Immature natural killer cell (primary cell): ENCODE measurements at regions not wholly inside any gene's neighbourhood (a gene's known extent, or its start where the extent isn't known, plus 50 kb on each side); places are given as distances from the start of the nearest gene placed in this dataset.
"Not testable (repeated sequence)": the region's sequence is repeated elsewhere in the genome, so short reads cannot be mapped to it uniquely, and the experiment has no call there.

Source experiments
- DNase-seq, 3 donors: peaks; one replicate each; pipeline ENCODE4 v3.0.0; 2022; ENCODE audit warnings: mixed read lengths in 1 of 3
- H3K27ac Mint-ChIP-seq, 6 donors: one replicate each; pipeline ENCODE4 v1.8.0; 2020; ENCODE audit warnings: mixed read lengths in 6 of 6, mild to moderate bottlenecking in 5 of 6, inconsistent platforms in 4 of 6, moderate library complexity in 3 of 6
- H3K27me3 Mint-ChIP-seq, 3 donors: one replicate each; pipeline ENCODE4 v1.8.0; 2020 to 2021; ENCODE audit warnings: low read depth in 3 of 3, mild to moderate bottlenecking in 3 of 3, mixed read lengths in 3 of 3, moderate library complexity in 3 of 3, inconsistent platforms in 1 of 3
- H3K36me3 Mint-ChIP-seq, 3 donors: one replicate each; pipeline ENCODE4 v1.8.0; 2020; ENCODE audit warnings: mixed read lengths in 3 of 3, inconsistent platforms in 2 of 3, mild to moderate bottlenecking in 2 of 3
- H3K4me1 Mint-ChIP-seq, 2 donors: one replicate each; pipeline ENCODE4 v1.8.0; 2020; ENCODE audit warnings: inconsistent platforms in 2 of 2, mild to moderate bottlenecking in 2 of 2, mixed read lengths in 2 of 2, moderate library complexity in 1 of 2
- H3K4me3 Mint-ChIP-seq, 5 donors: one replicate each; pipeline ENCODE4 v1.8.0; 2020; ENCODE audit warnings: mild to moderate bottlenecking in 5 of 5, mixed read lengths in 5 of 5, inconsistent platforms in 3 of 5, moderate library complexity in 3 of 5
- H3K9me3 Mint-ChIP-seq, 6 donors: one replicate each; pipeline ENCODE4 v1.8.0; 2020; ENCODE audit warnings: mild to moderate bottlenecking in 6 of 6, mixed read lengths in 6 of 6, inconsistent platforms in 4 of 6, moderate library complexity in 3 of 6

GRCh38 chr3:177792311-177793030 lies 595.2 kb upstream of the TBL1XR1 start:
- Mint-ChIP-seq H3K4me3 (no peak overlapping the region), H3K9me3 (peaks cover 0 to 1% (median 0%) of the 10 kb centered on the region in 6 donors), H3K27me3 (peaks cover 0 to 3% (median 2%) of the 10 kb centered on the region in 3 donors), H3K27ac (no peak overlapping the region), H3K36me3 (peaks cover 0 to 4% (median 3%) of the 10 kb centered on the region in 3 donors), H3K4me1 (peaks cover 10 to 15% of the 10 kb centered on the region in 2 donors)
- DNase-seq: no peak

- Mint-ChIP-seq H3K9me3 (peaks cover 0 to 1% (median 0%) of the 10 kb centered on the region in 6 donors), H3K27me3 (peaks cover 0 to 3% (median 2%) of the 10 kb centered on the region in 3 donors), H3K4me3 (no peak overlapping the region), H3K36me3 (peaks cover 0 to 4% (median 3%) of the 10 kb centered on the region in 3 donors), H3K27ac (no peak overlapping the region), H3K4me1 (peaks cover 2 to 5% of the 10 kb centered on the region in 2 donors)
- DNase-seq: no peak
Measured at GRCh38 chr3:177793451-177793850, 596.2 kb upstream of the TBL1XR1 start.

- Mint-ChIP-seq H3K9me3 (peaks cover 0 to 1% (median 0%) of the 10 kb centered on the region in 6 donors), H3K27me3 (peaks cover 0 to 3% (median 2%) of the 10 kb centered on the region in 3 donors), H3K4me3 (no peak overlapping the region), H3K4me1 (peaks cover 6% of the 10 kb centered on the region in 2 donors), H3K36me3 (peaks cover 0 to 4% (median 3%) of the 10 kb centered on the region in 3 donors), H3K27ac (no peak overlapping the region)
- no peak for DNase-seq
Measured at GRCh38 chr3:177795216-177795615, 597.9 kb upstream of the TBL1XR1 start.

GRCh38 chr3:177795859-177796258 lies 598.6 kb upstream of the TBL1XR1 start:
- Mint-ChIP-seq H3K4me3 (no peak overlapping the region), H3K27me3 (peaks cover 0 to 3% (median 2%) of the 10 kb centered on the region in 3 donors), H3K27ac (no peak overlapping the region), H3K36me3 (peaks cover 0 to 4% (median 3%) of the 10 kb centered on the region in 3 donors), H3K4me1 (peaks cover 7 to 9% of the 10 kb centered on the region in 2 donors), H3K9me3 (peaks cover 0 to 1% (median 0%) of the 10 kb centered on the region in 6 donors)
- DNase-seq: no peak

GRCh38 chr3:177800147-177800546 lies 602.9 kb upstream of the TBL1XR1 start:
- Mint-ChIP-seq H3K27ac (peak overlapping the region in 1 of 6 donors; percentile 38), H3K4me1 (peaks cover 7 to 14% of the 10 kb centered on the region in 2 donors)
- H3K27me3 Mint-ChIP-seq, H3K9me3 Mint-ChIP-seq, H3K4me3 Mint-ChIP-seq, H3K36me3 Mint-ChIP-seq, DNase-seq: not testable (repeated sequence)

GRCh38 chr3:177800561-177800960 lies 603.3 kb upstream of the TBL1XR1 start:
- no peaks in the 10 kb centered on the region for H3K36me3 Mint-ChIP-seq
- H3K4me3 Mint-ChIP-seq: no peak overlapping the region
- H3K27me3 Mint-ChIP-seq: peaks cover 0 to 3% (median 0%) of the 10 kb centered on the region in 3 donors
- peaks cover 7 to 14% of the 10 kb centered on the region in 2 donors for H3K4me1 Mint-ChIP-seq
- H3K27ac Mint-ChIP-seq: no peak overlapping the region
- no peaks in the 10 kb centered on the region for H3K9me3 Mint-ChIP-seq
- no peak for DNase-seq

GRCh38 chr3:177802151-177802900 lies 605.0 kb upstream of the TBL1XR1 start:
- Mint-ChIP-seq H3K9me3 (no peaks in the 10 kb centered on the region), H3K36me3 (no peaks in the 10 kb centered on the region), H3K27ac (peak overlapping the region in 1 of 6 donors; percentile 4), H3K4me3 (no peak overlapping the region), H3K4me1 (peaks cover 7 to 14% of the 10 kb centered on the region in 2 donors), H3K27me3 (peaks cover 0 to 3% (median 0%) of the 10 kb centered on the region in 3 donors)
- no peak for DNase-seq

GRCh38 chr3:177803500-177803899 lies 606.2 kb upstream of the TBL1XR1 start:
- Mint-ChIP-seq H3K36me3 (no peaks in the 10 kb centered on the region), H3K27me3 (peaks cover 0 to 5% (median 0%) of the 10 kb centered on the region in 3 donors), H3K4me1 (peaks cover 7 to 14% of the 10 kb centered on the region in 2 donors), H3K9me3 (no peaks in the 10 kb centered on the region), H3K27ac (no peak overlapping the region), H3K4me3 (no peak overlapping the region)
- DNase-seq: no peak

- Mint-ChIP-seq H3K9me3 (no peaks in the 10 kb centered on the region), H3K27me3 (peaks cover 0 to 5% (median 0%) of the 10 kb centered on the region in 3 donors), H3K4me1 (peaks cover 7 to 14% of the 10 kb centered on the region in 2 donors), H3K4me3 (no peak overlapping the region), H3K27ac (no peak overlapping the region), H3K36me3 (no peaks in the 10 kb centered on the region)
- no peak for DNase-seq
Measured at GRCh38 chr3:177804032-177804431, 606.8 kb upstream of the TBL1XR1 start.

- H3K4me3 Mint-ChIP-seq: no peak overlapping the region
- H3K9me3 Mint-ChIP-seq: no peaks in the 10 kb centered on the region
- DNase-seq: no peak
- H3K36me3 Mint-ChIP-seq: no peaks in the 10 kb centered on the region
- peaks cover 7 to 13% of the 10 kb centered on the region in 2 donors for H3K4me1 Mint-ChIP-seq
- no peak overlapping the region for H3K27ac Mint-ChIP-seq
- H3K27me3 Mint-ChIP-seq: peaks cover 0 to 5% (median 0%) of the 10 kb centered on the region in 3 donors
Measured at GRCh38 chr3:177804646-177805045, 607.4 kb upstream of the TBL1XR1 start.

- Mint-ChIP-seq H3K4me3 (no peak overlapping the region), H3K4me1 (peaks cover 0 to 5% of the 10 kb centered on the region in 2 donors), H3K36me3 (no peaks in the 10 kb centered on the region), H3K27me3 (peaks cover 0 to 5% (median 0%) of the 10 kb centered on the region in 3 donors), H3K27ac (no peak overlapping the region), H3K9me3 (no peaks in the 10 kb centered on the region)
- no peak for DNase-seq
Measured at GRCh38 chr3:177807150-177807875, 610.0 kb upstream of the TBL1XR1 start.

GRCh38 chr3:177808928-177809478 lies 611.7 kb upstream of the TBL1XR1 start:
- not testable (repeated sequence) for H3K4me1 Mint-ChIP-seq

GRCh38 chr3:177810162-177810623 lies 612.9 kb upstream of the TBL1XR1 start:
- Mint-ChIP-seq H3K4me1 (no peaks in the 10 kb centered on the region), H3K9me3 (no peaks in the 10 kb centered on the region), H3K27ac (no peak overlapping the region), H3K36me3 (no peaks in the 10 kb centered on the region), H3K4me3 (no peak overlapping the region), H3K27me3 (peaks cover 0 to 2% (median 0%) of the 10 kb centered on the region in 3 donors)
- DNase-seq: no peak

More at GRCh38 chr3:177808928-177809478, 611.7 kb upstream of the TBL1XR1 start:
- not testable (repeated sequence) for H3K27ac Mint-ChIP-seq, DNase-seq, H3K4me3 Mint-ChIP-seq, H3K27me3 Mint-ChIP-seq, H3K36me3 Mint-ChIP-seq, H3K9me3 Mint-ChIP-seq
